ENCODE measurements at regions not wholly inside any gene's neighbourhood (a gene's known extent, or its start where the extent isn't known, plus 50 kb on each side); places are given as distances from the start of the nearest gene placed in this dataset.

- no peak for DNase-seq (ENCODE audit: low spot score in 2 of 2)
- 56 to 70% methylated on average over 1 of the region's 1 CpG for WGBS, 2 donors
- no peak for TF ChIP-seq POLR2A (IDR thresholded peaks at IDR 0.05)
- TF ChIP-seq CTCF (IDR thresholded peaks at IDR 0.05) = no peak
- intact Hi-C loops (cut with DNase I; ENCODE audit: low total_unique reads) = no loop called here
- no peak overlapping the region for H3K4me3 ChIP-seq (ENCODE audit: low read depth, poor library complexity, severe bottlenecking)
These were observed 54.1 kb upstream of the BRD7 start for GRCh38 chr16:50422926-50423325.

- H3K4me3 ChIP-seq (ENCODE audit: low read depth, poor library complexity, severe bottlenecking) = no peak overlapping the region
- TF ChIP-seq CTCF (IDR thresholded peaks at IDR 0.05) = no peak
- TF ChIP-seq POLR2A (IDR thresholded peaks at IDR 0.05) = no peak
- intact Hi-C loops (cut with DNase I; ENCODE audit: low total_unique reads) = no loop called here
- no peak for DNase-seq (ENCODE audit: low spot score in 2 of 2)
These were observed 50.3 kb upstream of the BRD7 start for GRCh38 chr16:50419116-50419515.
